HG03139 (cell line): ENCODE measurements at regions not wholly inside any gene's neighbourhood (a gene's known extent, or its start where the extent isn't known, plus 50 kb on each side); places are given as distances from the start of the nearest gene placed in this dataset.

Source experiments
- ATAC-seq: cut with Tn5 transposase; IDR thresholded peaks from one replicate; pipeline ENCODE4 v1.9.1; 2021; ENCODE audit not compliant: unreplicated experiment

- no peak for ATAC-seq
These were observed 349.7 kb downstream of the TUSC7 start for GRCh38 chr3:117059067-117059955.

- ATAC-seq = no peak
These were observed 350.3 kb downstream of the TUSC7 start for GRCh38 chr3:117059956-117060270.

DNA sequence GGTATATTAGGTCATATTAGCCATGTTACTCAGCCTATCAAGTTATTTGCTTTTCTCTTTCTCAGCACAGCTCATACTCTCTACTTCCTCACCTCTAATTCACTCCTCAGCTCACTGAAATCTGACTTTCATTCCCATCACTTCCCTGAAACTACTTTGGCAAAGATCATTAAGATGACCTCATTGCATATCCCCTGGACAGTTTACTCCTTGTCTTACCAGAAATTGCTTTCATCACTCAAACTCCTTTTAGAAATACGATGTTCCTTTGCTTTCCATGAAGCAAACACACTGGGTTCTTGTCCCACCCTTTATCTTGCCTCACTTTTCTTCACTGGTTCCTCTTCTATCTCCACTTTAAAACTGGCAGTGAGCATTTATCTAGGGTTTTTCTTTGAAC is 354.4 kb downstream of the TUSC7 start:
- no peak for ATAC-seq

GRCh38 chr3:117068301-117068700 is 358.7 kb downstream of the TUSC7 start:
- ATAC-seq = no peak

DNA sequence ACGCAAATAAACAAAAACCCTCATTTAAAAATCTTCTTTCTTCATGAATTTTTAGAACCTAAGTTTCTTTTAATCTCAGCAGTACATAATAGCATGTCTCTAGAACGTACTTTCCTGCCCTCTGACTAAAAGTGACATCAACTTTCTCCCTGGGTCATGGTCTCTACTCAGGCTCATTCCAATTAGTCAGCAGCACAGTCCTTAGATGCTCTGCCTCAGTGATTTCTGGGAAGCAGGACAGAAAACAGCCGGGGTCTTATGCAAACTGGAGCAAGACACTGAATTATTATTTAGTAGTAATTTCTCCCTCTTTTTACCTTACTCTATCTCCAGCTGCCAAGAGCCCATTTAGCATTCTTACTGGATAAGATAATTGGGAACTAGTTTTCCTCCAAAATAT is 365.2 kb downstream of the TUSC7 start:
- no peak for ATAC-seq

- no peak for ATAC-seq
These were observed 370.4 kb downstream of the TUSC7 start for GRCh38 chr3:117079997-117080396.

DNA sequence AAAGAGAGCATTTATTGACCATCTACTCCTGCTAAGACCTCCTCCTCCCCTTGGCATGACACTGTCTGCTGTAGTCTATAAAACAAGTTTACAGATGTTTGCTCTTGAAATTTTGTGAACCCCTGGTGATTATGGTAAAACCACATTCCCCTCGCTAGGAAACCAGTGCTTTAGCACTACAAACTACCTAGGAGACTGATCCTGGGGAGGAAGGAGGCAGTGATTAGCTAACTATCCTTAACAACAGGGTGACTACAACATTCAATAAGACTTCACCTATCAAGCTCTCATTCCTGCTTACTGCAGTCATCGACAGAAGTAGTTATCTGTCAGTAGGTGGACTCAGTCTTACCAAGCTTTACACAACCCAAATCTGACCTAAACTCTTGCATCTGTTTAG is 371.3 kb downstream of the TUSC7 start:
- ATAC-seq = no peak

GRCh38 chr3:117084277-117084676 is 374.7 kb downstream of the TUSC7 start:
- no peak for ATAC-seq

GRCh38 chr3:117084739-117085270 is 375.2 kb downstream of the TUSC7 start:
- no peak for ATAC-seq

- ATAC-seq = no peak
These were observed 382.1 kb downstream of the TUSC7 start for GRCh38 chr3:117091676-117092075.

GRCh38 chr3:117096549-117096948 is 387.0 kb downstream of the TUSC7 start:
- no peak for ATAC-seq

GRCh38 chr3:117097351-117097750 is 387.8 kb downstream of the TUSC7 start:
- ATAC-seq = no peak

DNA sequence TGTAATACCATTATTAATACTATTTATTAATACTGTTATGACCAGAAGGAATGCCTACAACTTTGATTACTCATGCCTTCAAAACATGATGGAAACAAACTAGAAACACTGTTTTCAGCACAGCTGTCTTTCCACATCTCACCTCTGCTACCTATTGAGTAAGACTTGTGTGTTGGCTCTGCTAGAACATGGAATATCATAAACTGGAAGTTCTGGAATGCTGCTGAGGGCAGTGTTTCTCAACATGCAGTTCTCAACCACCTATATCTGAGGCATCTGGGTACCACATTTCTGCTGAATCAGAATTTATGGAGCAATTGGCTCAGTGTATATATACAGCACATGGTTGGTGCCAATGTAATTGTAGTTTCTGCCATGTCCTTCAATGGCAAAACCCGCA is 392.1 kb downstream of the TUSC7 start:
- ATAC-seq = no peak

DNA sequence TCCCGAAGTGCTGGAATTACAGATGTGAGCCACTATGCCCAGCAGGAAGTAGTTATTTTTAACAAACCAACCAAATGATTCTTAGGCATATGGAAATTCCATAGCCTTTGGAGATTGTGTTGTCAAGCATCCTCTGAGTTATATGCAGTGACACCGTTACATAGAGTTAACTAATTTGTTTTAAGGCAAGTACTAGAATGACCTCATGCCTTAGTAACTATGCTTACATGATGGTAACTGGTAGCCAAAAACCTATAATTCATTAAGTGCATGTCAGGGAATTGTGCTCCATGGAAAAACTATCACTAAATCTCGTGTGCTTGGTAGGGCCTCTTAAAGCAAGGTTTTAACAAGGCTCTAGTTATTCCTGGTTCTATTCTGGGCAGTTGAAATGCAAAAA is 392.8 kb downstream of the TUSC7 start:
- ATAC-seq = no peak

GRCh38 chr3:117103675-117104074 is 394.1 kb downstream of the TUSC7 start:
- ATAC-seq = no peak

DNA sequence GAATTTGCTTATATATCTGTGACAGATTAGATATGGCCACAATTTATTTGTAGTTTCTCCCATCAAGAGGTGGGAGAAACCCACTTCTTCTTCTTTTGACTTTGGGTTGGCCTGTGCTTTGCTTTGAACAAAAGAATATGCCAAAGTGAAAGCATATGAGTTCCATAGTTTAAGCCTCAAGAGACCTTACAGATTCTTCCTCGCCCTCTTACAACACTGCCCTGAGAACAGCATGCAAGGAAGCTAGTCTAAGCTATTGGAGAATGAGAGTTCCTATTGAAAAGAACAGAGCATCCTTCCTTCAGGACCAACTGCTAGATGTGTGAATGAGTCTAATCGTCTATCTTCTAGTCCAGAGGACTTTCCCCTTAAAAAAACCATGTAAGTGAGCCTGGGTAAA is 394.8 kb downstream of the TUSC7 start:
- no peak for ATAC-seq

- no peak for ATAC-seq
These were observed 395.2 kb downstream of the TUSC7 start for GRCh38 chr3:117104792-117105191.

GRCh38 chr3:117105686-117106085 is 396.1 kb downstream of the TUSC7 start:
- no peak for ATAC-seq

GRCh38 chr3:117106396-117106795 is 396.8 kb downstream of the TUSC7 start:
- ATAC-seq = no peak

- no peak for ATAC-seq
These were observed 398.4 kb downstream of the TUSC7 start for GRCh38 chr3:117107946-117108345.

DNA sequence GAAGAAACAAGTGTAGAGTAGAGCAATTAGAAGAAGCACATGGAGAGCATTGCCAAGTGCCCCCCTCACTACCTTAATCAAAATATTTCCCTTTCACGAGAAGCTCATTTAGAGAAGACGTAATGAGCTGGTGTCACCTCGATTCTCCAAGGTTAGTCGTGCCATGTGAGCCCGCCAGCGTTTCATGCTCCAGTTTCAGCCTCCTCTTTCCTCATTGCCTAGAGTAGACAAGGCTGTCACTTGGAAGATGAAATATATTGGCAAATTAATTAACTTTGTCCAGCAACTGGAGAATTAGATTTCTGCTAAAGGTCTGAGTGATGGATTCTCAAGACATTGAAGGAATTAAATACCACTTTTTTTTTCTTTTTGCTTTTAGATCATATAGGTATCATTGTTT is 399.6 kb downstream of the TUSC7 start:
- no peak for ATAC-seq

- ATAC-seq = no peak
These were observed 405.1 kb downstream of the TUSC7 start for GRCh38 chr3:117114517-117115265.
